ENCODE measurements at regions not wholly inside any gene's neighbourhood (a gene's known extent, or its start where the extent isn't known, plus 50 kb on each side); places are given as distances from the start of the nearest gene placed in this dataset. TPM values are rescaled to one million over a fixed set of nuclear protein-coding genes. Genes with fewer than 3 reads are reported as not detected.

Small RNA genes lying in the stretch of these regions (microRNA-seq; reads per million reads assigned to microRNA genes)
- not detected for gene RNA5SP528 (ENCODE audit: insufficient read depth, insufficient read length)

Small RNA genes lying in the stretch of these regions (small RNA-seq; reads per million reads assigned to genes)
- gene RNA5SP528 = 0.04 to 4.3 (median 2.1) reads per million in 5 experiments

Measured in IMR-90 (cell line).